Panc1 (cell line): ENCODE measurements at regions not wholly inside any gene's neighbourhood (a gene's known extent, or its start where the extent isn't known, plus 50 kb on each side); places are given as distances from the start of the nearest gene placed in this dataset.

Experiments used
- POLR2AphosphoS5 ChIP-seq: IDR thresholded peaks from 2 replicates; pipeline ENCODE4 v1.6.1; 2012; ENCODE audit warnings: mild to moderate bottlenecking, low read depth, low read length, moderate library complexity
- SIN3A ChIP-seq: IDR thresholded peaks from 2 replicates; pipeline ENCODE4 v1.6.1; 2012; ENCODE audit warnings: low read depth, mild to moderate bottlenecking, low read length, moderate library complexity, borderline replicate concordance; ENCODE audit not compliant: insufficient read depth
- TF ChIP-seq, protein P1 (sequence below): fragments of 450-650 bp; IDR thresholded peaks from 2 replicates; pipeline ENCODE4 v1.5.1; 2017; ENCODE audit warnings: mild to moderate bottlenecking
- TF ChIP-seq, protein P2 (sequence below), 2 experiments: IDR thresholded peaks; 2 replicates each; pipeline ENCODE4 v1.6.1; 2011 to 2012; ENCODE audit warnings: low read depth in 2 of 2, control low read depth in 1 of 2, low read length in 1 of 2, mild to moderate bottlenecking in 1 of 2, moderate library complexity in 1 of 2; ENCODE audit not compliant: insufficient read depth in 1 of 2

DNA sequence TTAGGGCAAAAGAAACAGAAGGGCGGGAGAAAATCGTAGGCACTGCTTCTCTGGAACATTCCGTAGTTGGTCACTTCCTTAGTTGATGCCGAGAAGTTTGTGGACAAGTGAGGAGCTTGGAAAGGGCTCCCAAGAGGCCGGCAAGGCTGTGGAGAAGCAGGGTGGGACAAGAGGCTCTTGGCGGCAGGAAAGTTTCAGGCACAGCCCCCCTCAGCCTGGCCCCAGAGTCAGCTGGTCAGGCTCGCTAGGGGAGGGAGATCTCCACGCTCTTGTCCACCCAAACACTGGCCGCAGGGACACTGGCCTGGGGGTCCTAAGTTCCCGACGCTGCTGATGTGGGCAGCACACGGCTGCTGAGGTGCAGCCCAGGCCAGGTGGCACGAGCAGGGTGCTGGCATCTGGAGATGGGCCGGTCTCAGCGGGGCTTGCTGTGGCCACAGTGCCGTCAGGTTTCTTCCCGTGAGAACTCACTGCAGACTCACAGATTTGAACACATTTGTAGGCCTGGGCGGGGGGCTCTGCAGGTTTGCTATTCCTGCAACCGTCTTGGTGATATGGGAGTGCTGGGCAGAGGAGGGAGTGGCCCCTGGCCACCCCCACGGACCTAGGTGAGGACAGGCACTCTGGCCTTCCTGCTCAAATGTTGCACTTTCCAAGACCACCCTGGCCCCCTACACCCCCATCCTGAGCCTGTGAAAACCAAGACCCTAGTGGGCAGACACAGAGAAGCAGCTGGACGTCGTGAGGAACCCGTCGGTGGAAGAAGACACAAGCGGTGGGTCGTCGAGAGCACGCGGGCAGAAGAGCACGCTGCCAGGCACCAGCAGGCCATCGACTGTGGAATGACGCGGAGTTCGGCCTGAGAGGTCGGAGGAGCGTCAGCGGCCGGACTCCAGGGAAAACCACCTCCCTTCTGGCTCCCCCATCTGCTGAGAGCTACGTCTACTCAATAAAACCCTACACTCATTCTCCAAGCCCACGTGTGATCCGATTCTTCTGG lies 160.1 kb downstream of the ERMARD start:
- TF ChIP-seq, protein P1, sequence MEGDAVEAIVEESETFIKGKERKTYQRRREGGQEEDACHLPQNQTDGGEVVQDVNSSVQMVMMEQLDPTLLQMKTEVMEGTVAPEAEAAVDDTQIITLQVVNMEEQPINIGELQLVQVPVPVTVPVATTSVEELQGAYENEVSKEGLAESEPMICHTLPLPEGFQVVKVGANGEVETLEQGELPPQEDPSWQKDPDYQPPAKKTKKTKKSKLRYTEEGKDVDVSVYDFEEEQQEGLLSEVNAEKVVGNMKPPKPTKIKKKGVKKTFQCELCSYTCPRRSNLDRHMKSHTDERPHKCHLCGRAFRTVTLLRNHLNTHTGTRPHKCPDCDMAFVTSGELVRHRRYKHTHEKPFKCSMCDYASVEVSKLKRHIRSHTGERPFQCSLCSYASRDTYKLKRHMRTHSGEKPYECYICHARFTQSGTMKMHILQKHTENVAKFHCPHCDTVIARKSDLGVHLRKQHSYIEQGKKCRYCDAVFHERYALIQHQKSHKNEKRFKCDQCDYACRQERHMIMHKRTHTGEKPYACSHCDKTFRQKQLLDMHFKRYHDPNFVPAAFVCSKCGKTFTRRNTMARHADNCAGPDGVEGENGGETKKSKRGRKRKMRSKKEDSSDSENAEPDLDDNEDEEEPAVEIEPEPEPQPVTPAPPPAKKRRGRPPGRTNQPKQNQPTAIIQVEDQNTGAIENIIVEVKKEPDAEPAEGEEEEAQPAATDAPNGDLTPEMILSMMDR: no peak
- no peak for TF ChIP-seq POLR2AphosphoS5
- no peak for TF ChIP-seq SIN3A
- TF ChIP-seq, protein P2, sequence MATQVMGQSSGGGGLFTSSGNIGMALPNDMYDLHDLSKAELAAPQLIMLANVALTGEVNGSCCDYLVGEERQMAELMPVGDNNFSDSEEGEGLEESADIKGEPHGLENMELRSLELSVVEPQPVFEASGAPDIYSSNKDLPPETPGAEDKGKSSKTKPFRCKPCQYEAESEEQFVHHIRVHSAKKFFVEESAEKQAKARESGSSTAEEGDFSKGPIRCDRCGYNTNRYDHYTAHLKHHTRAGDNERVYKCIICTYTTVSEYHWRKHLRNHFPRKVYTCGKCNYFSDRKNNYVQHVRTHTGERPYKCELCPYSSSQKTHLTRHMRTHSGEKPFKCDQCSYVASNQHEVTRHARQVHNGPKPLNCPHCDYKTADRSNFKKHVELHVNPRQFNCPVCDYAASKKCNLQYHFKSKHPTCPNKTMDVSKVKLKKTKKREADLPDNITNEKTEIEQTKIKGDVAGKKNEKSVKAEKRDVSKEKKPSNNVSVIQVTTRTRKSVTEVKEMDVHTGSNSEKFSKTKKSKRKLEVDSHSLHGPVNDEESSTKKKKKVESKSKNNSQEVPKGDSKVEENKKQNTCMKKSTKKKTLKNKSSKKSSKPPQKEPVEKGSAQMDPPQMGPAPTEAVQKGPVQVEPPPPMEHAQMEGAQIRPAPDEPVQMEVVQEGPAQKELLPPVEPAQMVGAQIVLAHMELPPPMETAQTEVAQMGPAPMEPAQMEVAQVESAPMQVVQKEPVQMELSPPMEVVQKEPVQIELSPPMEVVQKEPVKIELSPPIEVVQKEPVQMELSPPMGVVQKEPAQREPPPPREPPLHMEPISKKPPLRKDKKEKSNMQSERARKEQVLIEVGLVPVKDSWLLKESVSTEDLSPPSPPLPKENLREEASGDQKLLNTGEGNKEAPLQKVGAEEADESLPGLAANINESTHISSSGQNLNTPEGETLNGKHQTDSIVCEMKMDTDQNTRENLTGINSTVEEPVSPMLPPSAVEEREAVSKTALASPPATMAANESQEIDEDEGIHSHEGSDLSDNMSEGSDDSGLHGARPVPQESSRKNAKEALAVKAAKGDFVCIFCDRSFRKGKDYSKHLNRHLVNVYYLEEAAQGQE (IDR thresholded peaks at IDR 0.05; ENCODE audit: insufficient read depth in 1 of 2, low read depth in 2 of 2, low read length in 1 of 2): no peak
